Retina (tissue), 1 donor: ENCODE measurements at regions not wholly inside any gene's neighbourhood (a gene's known extent, or its start where the extent isn't known, plus 50 kb on each side); places are given as distances from the start of the nearest gene placed in this dataset.
"Not testable (repeated sequence)": the region's sequence is repeated elsewhere in the genome, so short reads cannot be mapped to it uniquely, and the experiment has no call there.

Experiments
- DNase-seq: peaks from one replicate; pipeline ENCODE4 v3.0.0-alpha.2; 2016

GRCh38 chr1:234855851-234856250 lies 245.9 kb upstream of the IRF2BP2 start:
- DNase-seq: no peak

GRCh38 chr1:234854645-234855039 lies 244.7 kb upstream of the IRF2BP2 start:
- DNase-seq: no peak

GRCh38 chr1:234853906-234854644 lies 244.1 kb upstream of the IRF2BP2 start:
- DNase-seq: no peak

GRCh38 chr1:234852659-234853058 lies 242.7 kb upstream of the IRF2BP2 start:
- DNase-seq: no peak

- no peak for DNase-seq
These were observed 241.8 kb upstream of the IRF2BP2 start for GRCh38 chr1:234851450-234852438.

GRCh38 chr1:234849832-234850231 lies 239.9 kb upstream of the IRF2BP2 start:
- no peak for DNase-seq

- no peak for DNase-seq
These were observed 239.1 kb upstream of the IRF2BP2 start for GRCh38 chr1:234848972-234849649.

- not testable (repeated sequence) for DNase-seq
These were observed 236.8 kb upstream of the IRF2BP2 start for GRCh38 chr1:234846813-234847212.

GRCh38 chr1:234845836-234846235 lies 235.9 kb upstream of the IRF2BP2 start:
- no peak for DNase-seq

- no peak for DNase-seq
These were observed 235.2 kb upstream of the IRF2BP2 start for GRCh38 chr1:234845097-234845660.

GRCh38 chr1:234844479-234845031 lies 234.6 kb upstream of the IRF2BP2 start:
- no peak for DNase-seq

- DNase-seq: no peak
These were observed 234.0 kb upstream of the IRF2BP2 start for GRCh38 chr1:234843946-234844345.

- DNase-seq: no peak
These were observed 233.0 kb upstream of the IRF2BP2 start for GRCh38 chr1:234842726-234843641.

GRCh38 chr1:234841710-234842231 lies 231.8 kb upstream of the IRF2BP2 start:
- no peak for DNase-seq

GRCh38 chr1:234841281-234841680 lies 231.3 kb upstream of the IRF2BP2 start:
- DNase-seq: no peak

- DNase-seq: no peak
These were observed 230.9 kb upstream of the IRF2BP2 start for GRCh38 chr1:234840843-234841242.

- DNase-seq: no peak
These were observed 230.3 kb upstream of the IRF2BP2 start for GRCh38 chr1:234840253-234840652.

GRCh38 chr1:234839663-234840062 lies 229.7 kb upstream of the IRF2BP2 start:
- DNase-seq: no peak

- DNase-seq: no peak
These were observed 228.8 kb upstream of the IRF2BP2 start for GRCh38 chr1:234838820-234839219.

GRCh38 chr1:234838182-234838581 lies 228.2 kb upstream of the IRF2BP2 start:
- no peak for DNase-seq

- DNase-seq: no peak
These were observed 227.7 kb upstream of the IRF2BP2 start for GRCh38 chr1:234837713-234838112.
